Tibial nerve (tissue), 4 donors: ENCODE measurements at regions not wholly inside any gene's neighbourhood (a gene's known extent, or its start where the extent isn't known, plus 50 kb on each side); places are given as distances from the start of the nearest gene placed in this dataset.

ENCODE experiments used
- CTCF ChIP-seq, 5 experiments: fragments of 200-600 bp in 3 of 5; fragments of 450-650 bp in 2 of 5; sonication (generic) in 3 of 5; IDR thresholded peaks; one replicate each; pipeline ENCODE4 v1.5.1; 2016 to 2019; ENCODE audit warnings: antibody characterized with exemption in 5 of 5, mild to moderate bottlenecking in 3 of 5, moderate library complexity in 2 of 5
- EP300 ChIP-seq, 2 donors: sonication (generic); formaldehyde crosslinking; IDR thresholded peaks; one replicate each; pipeline ENCODE4 v1.6.1; 2017; ENCODE audit warnings: antibody characterized with exemption in 2 of 2, mild to moderate bottlenecking in 1 of 2

- TF ChIP-seq CTCF (IDR thresholded peaks at IDR 0.05) (no peak), EP300 (IDR thresholded peaks at IDR 0.05) (no peak)
These were observed 1658.0 kb downstream of the C4orf33 start for GRCh38 chr4:130753926-130754325.
